ENCODE measurements at regions not wholly inside any gene's neighbourhood (a gene's known extent, or its start where the extent isn't known, plus 50 kb on each side); places are given as distances from the start of the nearest gene placed in this dataset.

DNA sequence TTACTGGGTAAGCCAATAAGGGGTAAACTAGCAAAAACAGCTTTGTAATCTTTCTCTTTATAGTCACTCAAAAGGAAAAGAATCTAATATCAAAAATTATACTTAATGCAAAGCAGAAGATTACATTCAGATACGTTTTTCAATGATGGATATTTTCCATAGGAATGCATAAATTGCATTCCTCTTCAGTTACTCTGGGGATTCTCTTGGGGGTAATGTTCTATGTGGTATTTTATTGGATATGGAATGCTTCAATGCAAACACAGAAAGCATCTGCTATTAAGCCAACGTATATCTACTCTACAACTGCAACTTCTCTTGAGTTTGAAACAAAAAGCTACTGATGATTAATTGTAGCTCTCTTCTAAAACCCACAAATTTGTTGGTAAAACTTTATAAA is 106.0 kb downstream of the SLC41A2 start:
- CTCF ChIA-PET = interaction anchor here (1.2 kb wide), 1 partner anchor 470 kb away, joined by 4 read pairs; no protein-coding TSS in a partner anchor

DNA sequence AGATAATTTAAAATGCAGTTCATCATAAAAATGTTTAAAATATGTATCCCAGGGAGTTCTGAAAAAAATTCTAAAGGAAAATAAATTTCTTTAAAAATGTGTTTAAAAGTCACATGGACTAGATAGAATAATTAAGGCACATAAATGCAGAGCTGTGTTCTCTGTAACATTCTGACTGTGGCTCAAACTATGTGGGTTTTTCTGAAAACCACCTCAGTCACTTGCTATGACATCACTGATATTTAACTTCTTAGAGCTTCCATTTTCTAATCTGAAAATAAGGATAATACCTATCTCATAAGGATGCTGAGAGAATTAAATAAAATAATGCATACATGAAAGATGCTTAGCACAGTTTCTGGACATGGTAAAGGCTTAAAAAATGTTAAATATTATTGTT is 107.3 kb downstream of the SLC41A2 start:
- H3K27me3 Mint-ChIP-seq = peaks cover 13% of the 10 kb centered on the region
- CTCF ChIA-PET = no interaction called here
- no peaks in the 10 kb centered on the region for H3K4me1 Mint-ChIP-seq
- no peaks in the 10 kb centered on the region for H3K9me3 Mint-ChIP-seq
- DNase-seq = no peak
- POLR2A ChIA-PET = no interaction called here
- no peaks in the 10 kb centered on the region for H3K36me3 Mint-ChIP-seq (ENCODE audit: low read depth)
- no peak overlapping the region for H3K27ac Mint-ChIP-seq
- H3K4me3 Mint-ChIP-seq = no peak overlapping the region

More for the DNA sequence above, 106.0 kb downstream of the SLC41A2 start:
- H3K36me3 Mint-ChIP-seq (ENCODE audit: low read depth) = no peaks in the 10 kb centered on the region
- POLR2A ChIA-PET = no interaction called here
- H3K27ac Mint-ChIP-seq = no peak overlapping the region
- no peak overlapping the region for H3K4me3 Mint-ChIP-seq
- H3K9me3 Mint-ChIP-seq = no peaks in the 10 kb centered on the region
- no peaks in the 10 kb centered on the region for H3K4me1 Mint-ChIP-seq
- H3K27me3 Mint-ChIP-seq = peaks cover 12% of the 10 kb centered on the region
- DNase-seq = no peak

DNA sequence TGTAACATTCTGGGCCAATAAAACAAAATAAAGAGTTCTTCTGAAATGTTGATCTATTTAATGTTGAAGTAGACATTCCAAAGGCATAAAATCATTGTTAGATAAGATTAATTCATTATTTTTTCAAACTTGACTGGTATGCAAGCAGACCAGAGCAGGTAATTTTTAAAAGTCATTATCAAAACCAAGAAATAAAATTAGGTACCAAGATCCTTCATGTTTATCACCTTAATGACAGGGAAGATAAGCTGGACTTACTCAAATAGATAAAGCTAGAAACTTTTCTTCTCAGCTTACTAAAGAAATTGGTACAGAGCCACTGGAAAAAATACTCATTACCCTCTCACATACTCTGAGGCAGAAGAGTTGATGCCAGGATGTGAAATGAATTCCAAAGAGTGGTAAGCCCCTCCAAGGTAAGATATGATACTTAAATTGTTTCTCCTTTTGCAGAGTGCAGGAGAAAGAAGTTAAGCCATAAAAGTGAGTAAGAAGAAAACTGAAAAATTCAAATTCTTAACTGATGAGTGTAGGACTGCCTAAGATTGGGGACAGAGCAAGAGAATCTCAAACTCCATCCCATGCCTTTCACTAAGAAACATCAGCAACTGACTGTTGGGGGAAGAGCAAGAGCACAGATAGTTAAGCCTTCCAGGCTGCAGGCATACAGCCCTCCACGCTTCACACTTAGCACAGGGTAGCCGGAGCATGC is 111.9 kb downstream of the SLC41A2 start:
- POLR2A ChIA-PET = no interaction called here
- DNase-seq = no peak
- CTCF ChIA-PET = no interaction called here
- Mint-ChIP-seq H3K36me3 (ENCODE audit: low read depth) (no peaks in the 10 kb centered on the region), H3K27ac (no peak overlapping the region), H3K4me3 (no peak overlapping the region), H3K4me1 (no peaks in the 10 kb centered on the region), H3K9me3 (no peaks in the 10 kb centered on the region), H3K27me3 (peaks cover 16% of the 10 kb centered on the region)

DNA sequence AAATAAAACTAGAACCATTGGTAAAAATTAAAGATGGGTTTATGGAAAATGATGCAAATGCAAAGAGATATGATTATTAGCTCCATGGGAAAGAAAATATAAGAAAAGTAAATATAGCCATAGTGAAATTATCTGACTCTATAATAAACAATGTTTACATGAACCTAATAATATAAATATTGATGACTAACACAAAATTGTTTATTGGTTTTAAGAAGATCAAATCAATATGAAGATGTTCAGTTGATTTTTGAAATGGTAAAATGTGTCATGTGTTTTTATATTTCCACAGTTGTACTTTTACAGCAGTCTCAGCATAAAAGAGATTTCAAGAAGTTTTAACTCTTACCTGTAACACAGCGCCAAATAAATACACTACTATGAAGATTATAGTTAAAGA is 114.0 kb downstream of the SLC41A2 start:
- ChIA-PET POLR2A (no interaction called here), CTCF (no interaction called here)
- no peak for DNase-seq
- Mint-ChIP-seq H3K4me1 (no peaks in the 10 kb centered on the region), H3K4me3 (no peak overlapping the region), H3K27me3 (peaks cover 20% of the 10 kb centered on the region), H3K9me3 (no peaks in the 10 kb centered on the region), H3K27ac (no peak overlapping the region), H3K36me3 (ENCODE audit: low read depth) (no peaks in the 10 kb centered on the region)

DNA sequence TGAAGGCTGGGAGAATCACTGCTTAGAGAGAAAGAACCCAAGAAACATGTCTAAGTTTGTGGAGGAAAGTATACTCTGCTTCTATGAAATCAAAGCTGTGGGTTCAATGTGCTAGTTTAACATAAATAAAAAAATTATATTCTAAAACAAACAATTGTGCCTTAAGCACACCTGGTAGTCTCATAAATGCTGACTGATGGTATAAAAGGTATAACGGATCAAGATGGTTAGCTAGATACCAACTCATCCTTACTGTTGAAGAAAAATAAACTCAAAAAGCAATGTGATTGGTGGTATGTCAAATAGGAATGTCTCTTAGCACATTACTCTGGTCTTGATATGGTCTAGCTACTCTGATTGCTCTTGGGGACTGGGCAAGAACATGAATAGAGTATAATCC is 117.8 kb downstream of the SLC41A2 start:
- POLR2A ChIA-PET = no interaction called here
- H3K36me3 Mint-ChIP-seq (ENCODE audit: low read depth) = no peaks in the 10 kb centered on the region
- no peak overlapping the region for H3K27ac Mint-ChIP-seq
- CTCF ChIA-PET = no interaction called here
- H3K9me3 Mint-ChIP-seq = no peaks in the 10 kb centered on the region
- no peak for DNase-seq
- no peak overlapping the region for H3K4me3 Mint-ChIP-seq
- H3K4me1 Mint-ChIP-seq = no peaks in the 10 kb centered on the region
- H3K27me3 Mint-ChIP-seq = peaks cover 8% of the 10 kb centered on the region

DNA sequence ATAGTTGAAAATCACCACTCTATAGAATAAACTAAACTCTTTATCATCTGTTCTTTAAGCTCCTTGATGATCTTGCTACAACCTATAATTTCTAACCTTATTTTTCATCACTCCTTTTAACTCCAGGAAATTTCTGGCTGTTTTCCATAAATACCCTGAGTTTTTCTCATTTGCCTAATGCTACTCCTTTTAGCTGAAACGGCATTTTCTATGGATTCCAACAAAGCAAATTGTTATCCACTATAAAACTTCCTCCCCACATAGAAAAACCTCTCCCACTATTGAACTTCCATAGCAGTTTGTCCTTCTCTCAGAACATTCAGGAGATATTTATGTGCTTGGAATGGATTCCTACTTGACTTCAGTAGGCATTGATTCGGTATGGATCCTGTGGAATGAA is 122.8 kb downstream of the SLC41A2 start:
- Mint-ChIP-seq H3K4me3 (no peak overlapping the region), H3K9me3 (no peaks in the 10 kb centered on the region), H3K4me1 (no peaks in the 10 kb centered on the region), H3K27me3 (peaks cover 6% of the 10 kb centered on the region), H3K27ac (no peak overlapping the region), H3K36me3 (ENCODE audit: low read depth) (no peaks in the 10 kb centered on the region)
- no peak for DNase-seq
- ChIA-PET CTCF (interaction anchor here (0.5 kb wide), 1 partner anchor 202 kb away, joined by 4 read pairs; no protein-coding TSS in a partner anchor), POLR2A (no interaction called here)

DNA sequence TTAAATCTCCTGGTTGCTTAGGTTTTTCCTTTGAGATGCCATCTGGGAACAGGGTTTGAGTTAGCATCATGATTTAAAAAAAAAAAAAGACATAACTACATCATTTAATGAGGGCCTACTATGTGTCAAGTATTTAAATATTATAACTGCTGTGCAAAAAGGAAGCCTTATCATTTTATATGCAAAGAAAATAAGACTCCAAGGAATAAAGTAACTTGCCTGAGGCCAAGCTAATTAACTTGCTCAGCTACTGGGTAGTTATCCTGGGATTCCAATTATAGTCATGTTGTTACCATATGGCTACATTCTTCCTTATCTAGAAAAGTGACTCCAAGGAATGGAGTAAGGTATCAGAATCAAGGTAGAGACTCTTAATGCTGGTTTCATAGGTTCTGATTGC is 123.5 kb downstream of the SLC41A2 start:
- Mint-ChIP-seq H3K9me3 (no peaks in the 10 kb centered on the region), H3K36me3 (ENCODE audit: low read depth) (no peaks in the 10 kb centered on the region), H3K4me3 (no peak overlapping the region), H3K27me3 (peaks cover 3% of the 10 kb centered on the region), H3K27ac (no peak overlapping the region), H3K4me1 (no peaks in the 10 kb centered on the region)
- CTCF ChIA-PET = interaction anchor here (0.5 kb wide), 1 partner anchor 202 kb away, joined by 4 read pairs; no protein-coding TSS in a partner anchor
- POLR2A ChIA-PET = interaction anchor here (0.5 kb wide), 1 partner anchor 100 kb away, joined by 3 read pairs; no protein-coding TSS in a partner anchor
- no peak for DNase-seq

DNA sequence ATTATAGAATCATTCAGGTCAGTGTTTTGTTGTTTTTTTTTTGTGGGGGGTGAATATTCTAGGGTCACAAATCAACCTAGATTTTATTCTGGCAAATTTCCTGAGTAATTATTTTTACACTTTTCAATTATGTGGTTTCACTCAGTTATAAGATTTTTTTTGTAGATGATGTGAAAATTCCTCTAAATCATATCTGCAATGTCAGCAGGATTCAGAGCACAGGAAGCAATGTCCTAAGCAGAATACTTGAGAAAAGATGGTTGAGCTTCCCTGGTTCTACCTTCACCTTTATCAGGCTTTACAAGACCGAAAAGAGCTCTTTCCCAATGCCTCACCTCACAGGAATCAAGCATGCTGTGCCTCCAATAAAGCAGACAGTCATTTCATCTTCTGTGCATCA is 124.3 kb downstream of the SLC41A2 start:
- H3K27ac Mint-ChIP-seq = no peak overlapping the region
- H3K9me3 Mint-ChIP-seq = no peaks in the 10 kb centered on the region
- H3K4me1 Mint-ChIP-seq = no peaks in the 10 kb centered on the region
- H3K36me3 Mint-ChIP-seq (ENCODE audit: low read depth) = no peaks in the 10 kb centered on the region
- no peak for DNase-seq
- H3K27me3 Mint-ChIP-seq = peaks cover 3% of the 10 kb centered on the region
- ChIA-PET CTCF (no interaction called here), POLR2A (no interaction called here)
- H3K4me3 Mint-ChIP-seq = no peak overlapping the region

DNA sequence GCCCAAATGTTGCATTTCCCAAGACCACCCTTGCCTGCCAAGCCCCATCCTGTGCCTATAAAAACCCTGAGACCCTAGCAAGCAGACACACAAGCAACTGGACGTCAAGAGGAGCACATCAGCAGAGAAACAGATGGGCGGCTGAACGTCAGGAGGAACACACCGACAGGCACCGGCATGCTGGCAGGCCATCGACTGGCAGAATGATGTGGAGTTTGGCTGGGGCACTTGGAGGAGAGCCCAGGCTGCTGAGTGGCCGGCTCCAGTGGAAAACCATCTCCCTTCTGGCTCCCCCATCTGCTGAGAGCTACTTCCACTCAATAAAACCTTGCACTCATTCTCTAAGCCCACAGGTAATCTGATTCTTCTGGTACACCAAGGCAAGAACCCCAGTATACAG is 130.1 kb downstream of the SLC41A2 start:
- POLR2A ChIA-PET = interaction anchor here (0.7 kb wide), 1 partner anchor 36 kb away, joined by 3 read pairs; no protein-coding TSS in a partner anchor
- H3K27me3 Mint-ChIP-seq = no peaks in the 10 kb centered on the region
- no peak overlapping the region for H3K4me3 Mint-ChIP-seq
- H3K36me3 Mint-ChIP-seq (ENCODE audit: low read depth) = peaks cover 3% of the 10 kb centered on the region
- DNase-seq = no peak
- no peaks in the 10 kb centered on the region for H3K4me1 Mint-ChIP-seq
- H3K27ac Mint-ChIP-seq = no peak overlapping the region
- peaks cover 13% of the 10 kb centered on the region for H3K9me3 Mint-ChIP-seq
- CTCF ChIA-PET = no interaction called here

DNA sequence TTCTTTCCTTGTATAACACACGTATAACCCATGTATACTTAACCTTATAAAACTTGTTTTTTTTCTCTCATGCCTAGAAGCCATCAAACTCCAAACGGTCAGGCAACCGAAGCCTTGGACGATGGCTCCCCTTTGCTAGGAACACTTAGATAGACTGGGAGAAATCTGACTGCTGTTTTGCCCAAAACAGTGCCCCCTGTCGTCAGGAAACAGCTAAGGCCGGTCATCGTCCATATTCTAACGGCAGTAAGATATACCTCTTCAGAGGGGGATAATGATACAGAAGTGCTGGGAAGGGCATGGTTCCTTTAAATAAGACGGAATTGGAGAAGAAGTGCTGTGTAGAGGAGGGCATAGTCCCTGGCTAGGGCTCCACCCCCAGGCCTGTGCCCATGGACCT is 130.5 kb downstream of the SLC41A2 start:
- peaks cover 13% of the 10 kb centered on the region for H3K9me3 Mint-ChIP-seq
- DNase-seq = no peak
- no peak overlapping the region for H3K27ac Mint-ChIP-seq
- no peak overlapping the region for H3K4me3 Mint-ChIP-seq
- no peaks in the 10 kb centered on the region for H3K27me3 Mint-ChIP-seq
- POLR2A ChIA-PET = interaction anchor here (0.7 kb wide), 1 partner anchor 35 kb away, joined by 3 read pairs; no protein-coding TSS in a partner anchor
- CTCF ChIA-PET = no interaction called here
- peaks cover 5% of the 10 kb centered on the region for H3K36me3 Mint-ChIP-seq (ENCODE audit: low read depth)
- H3K4me1 Mint-ChIP-seq = peaks cover 3% of the 10 kb centered on the region

DNA sequence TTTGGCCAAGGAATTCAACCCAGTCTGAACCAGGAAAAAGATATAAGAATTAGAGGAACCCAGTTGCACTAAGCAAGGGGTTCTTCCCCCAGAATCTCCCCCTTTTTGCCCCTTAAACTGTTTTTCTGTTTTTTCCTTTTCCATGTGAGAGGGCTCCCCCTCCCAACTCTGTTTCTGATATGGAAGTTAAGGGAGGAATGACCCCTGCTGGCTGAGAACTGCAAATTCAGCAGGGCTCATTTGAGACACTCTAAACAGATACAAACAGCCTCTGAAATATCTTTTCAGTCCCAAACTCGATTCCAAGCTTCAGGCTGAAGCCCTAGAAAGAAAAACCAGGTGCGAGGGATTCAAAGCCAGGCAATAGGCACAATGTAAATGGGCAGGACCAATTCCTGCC is 132.7 kb downstream of the SLC41A2 start:
- CTCF ChIA-PET = no interaction called here
- Mint-ChIP-seq H3K9me3 (peaks cover 13% of the 10 kb centered on the region), H3K27me3 (no peaks in the 10 kb centered on the region), H3K36me3 (ENCODE audit: low read depth) (peaks cover 5% of the 10 kb centered on the region), H3K27ac (no peak overlapping the region), H3K4me3 (no peak overlapping the region), H3K4me1 (peaks cover 3% of the 10 kb centered on the region)
- DNase-seq = no peak
- POLR2A ChIA-PET = no interaction called here

DNA sequence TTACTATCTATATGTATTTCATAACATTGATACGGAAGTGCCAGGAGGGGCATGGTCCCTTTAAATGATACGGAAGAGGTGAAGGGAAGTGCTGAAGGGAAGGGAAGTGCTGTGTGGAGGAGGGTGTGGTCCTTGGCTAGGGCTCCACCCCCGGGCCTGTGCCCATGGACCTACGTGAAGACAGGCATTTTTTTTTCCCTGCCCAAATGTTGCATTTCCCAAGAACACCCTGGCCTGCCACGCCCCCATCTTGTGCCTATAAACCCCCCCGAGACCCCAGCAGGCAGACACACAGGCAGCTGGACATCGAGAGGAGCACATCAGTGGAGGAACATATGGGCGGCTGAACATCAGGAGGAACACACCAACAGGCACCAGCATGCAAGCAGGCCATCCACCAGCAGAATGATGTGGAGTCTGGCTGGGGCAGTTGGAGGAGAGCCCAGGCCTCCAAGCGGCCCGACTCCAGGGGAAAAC is 134.1 kb downstream of the SLC41A2 start:
- ChIA-PET POLR2A (no interaction called here), CTCF (no interaction called here)
- H3K27me3 Mint-ChIP-seq = no peaks in the 10 kb centered on the region
- H3K4me1 Mint-ChIP-seq = peaks cover 3% of the 10 kb centered on the region
- DNase-seq = no peak
- peaks cover 5% of the 10 kb centered on the region for H3K36me3 Mint-ChIP-seq (ENCODE audit: low read depth)
- no peak overlapping the region for H3K4me3 Mint-ChIP-seq
- peaks cover 13% of the 10 kb centered on the region for H3K9me3 Mint-ChIP-seq
- H3K27ac Mint-ChIP-seq = no peak overlapping the region

DNA sequence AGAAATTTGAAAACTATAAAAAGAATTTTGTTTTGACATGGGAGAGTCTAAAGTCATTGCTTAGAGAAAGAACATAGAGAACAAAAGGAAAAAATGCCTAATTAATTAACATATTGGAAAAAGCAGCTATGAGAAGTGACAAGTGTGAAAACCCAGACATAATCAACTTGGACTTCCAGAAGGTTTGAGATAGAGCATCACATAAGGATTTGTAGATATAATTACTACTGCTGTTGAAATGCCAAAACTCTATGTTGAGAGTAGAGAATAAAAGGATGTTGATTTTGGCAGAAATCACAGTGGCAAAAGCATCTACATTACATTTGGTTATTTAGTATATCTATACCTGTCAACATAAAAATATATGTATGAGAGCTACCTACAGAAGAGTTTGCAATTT is 135.1 kb downstream of the SLC41A2 start:
- POLR2A ChIA-PET = no interaction called here
- H3K36me3 Mint-ChIP-seq (ENCODE audit: low read depth) = peaks cover 5% of the 10 kb centered on the region
- CTCF ChIA-PET = interaction anchor here (1.5 kb wide), 1 partner anchor 9 kb away, joined by 6 read pairs; no protein-coding TSS in a partner anchor
- no peaks in the 10 kb centered on the region for H3K27me3 Mint-ChIP-seq
- H3K4me3 Mint-ChIP-seq = no peak overlapping the region
- H3K4me1 Mint-ChIP-seq = peaks cover 3% of the 10 kb centered on the region
- H3K9me3 Mint-ChIP-seq = peaks cover 13% of the 10 kb centered on the region
- DNase-seq = no peak
- no peak overlapping the region for H3K27ac Mint-ChIP-seq

All from activated CD4-positive, alpha-beta T cell treated with anti-CD3 and anti-CD28 coated beads, Interleukin-2, amount 10 ng/mL, durations not matched to agents 7 days and 5 days (primary cell).